ENCODE measurements at regions not wholly inside any gene's neighbourhood (a gene's known extent, or its start where the extent isn't known, plus 50 kb on each side); places are given as distances from the start of the nearest gene placed in this dataset.

DNA sequence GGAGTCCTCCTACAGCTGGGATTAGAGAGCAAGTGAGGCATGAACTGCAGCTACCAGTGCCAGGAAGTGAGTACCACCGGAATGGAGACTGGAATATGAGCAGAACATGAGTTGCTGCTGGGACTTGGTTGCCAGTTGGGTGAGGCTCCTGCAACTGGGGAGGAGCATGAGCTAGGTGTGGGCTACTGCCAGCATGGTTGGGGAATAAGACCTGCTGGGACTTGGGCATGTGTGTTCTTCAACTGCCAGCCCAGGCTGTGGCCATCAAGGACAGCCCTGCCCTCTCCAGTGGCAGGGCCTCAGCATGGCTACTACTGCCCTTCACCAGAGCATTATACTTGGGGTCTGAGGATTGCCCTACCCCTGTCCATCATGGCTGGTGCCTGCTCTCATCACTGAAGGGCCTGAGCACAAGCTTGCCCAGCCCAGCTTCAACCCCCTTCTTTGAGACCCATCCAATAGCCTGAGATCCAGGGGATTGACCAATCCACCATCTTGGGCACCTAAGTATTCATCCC, 665.0 kb downstream of the ELAVL2 start:
- H3K36me3 ChIP-seq (ENCODE audit: control insufficient read depth in 1 of 2, insufficient read depth in 2 of 2, low read length in 2 of 2) = no peaks in the 10 kb centered on the region
- H3K4me1 ChIP-seq (ENCODE audit: control insufficient read depth in 1 of 2, insufficient read depth in 2 of 2, low read length in 2 of 2) = no peaks in the 10 kb centered on the region
- H3K27me3 ChIP-seq (ENCODE audit: control insufficient read depth in 1 of 2, insufficient read depth in 2 of 2, low read length in 2 of 2) = no peaks in the 10 kb centered on the region
- no peak overlapping the region for H3K9ac ChIP-seq (ENCODE audit: low read depth in 1 of 2, low read length in 2 of 2)
- no peak overlapping the region for H3K27ac ChIP-seq (ENCODE audit: low read depth, low read length)
- H3K4me3 ChIP-seq (ENCODE audit: low read depth in 1 of 2, low read length in 2 of 2) = no peak overlapping the region
- peaks cover 0 to 7% of the 10 kb centered on the region in 2 donors for H3K9me3 ChIP-seq (ENCODE audit: control insufficient read depth in 1 of 2, low read length in 2 of 2)

- no peaks in the 10 kb centered on the region for H3K36me3 ChIP-seq (ENCODE audit: control insufficient read depth in 1 of 2, insufficient read depth in 2 of 2, low read length in 2 of 2)
- H3K27me3 ChIP-seq (ENCODE audit: control insufficient read depth in 1 of 2, insufficient read depth in 2 of 2, low read length in 2 of 2) = no peaks in the 10 kb centered on the region
- no peaks in the 10 kb centered on the region for H3K4me1 ChIP-seq (ENCODE audit: control insufficient read depth in 1 of 2, insufficient read depth in 2 of 2, low read length in 2 of 2)
- H3K27ac ChIP-seq (ENCODE audit: low read depth, low read length) = no peak overlapping the region
- no peak overlapping the region for H3K4me3 ChIP-seq (ENCODE audit: low read depth in 1 of 2, low read length in 2 of 2)
- H3K9me3 ChIP-seq (ENCODE audit: control insufficient read depth in 1 of 2, low read length in 2 of 2) = peaks cover 0 to 7% of the 10 kb centered on the region in 2 donors
- H3K9ac ChIP-seq (ENCODE audit: low read depth in 1 of 2, low read length in 2 of 2) = no peak overlapping the region
Measured at GRCh38 chr9:23162789-23163188, 663.3 kb downstream of the ELAVL2 start.

- Histone ChIP-seq H3K4me1 (ENCODE audit: control insufficient read depth in 1 of 2, insufficient read depth in 2 of 2, low read length in 2 of 2) (no peaks in the 10 kb centered on the region), H3K27ac (ENCODE audit: low read depth, low read length) (no peak overlapping the region), H3K27me3 (ENCODE audit: control insufficient read depth in 1 of 2, insufficient read depth in 2 of 2, low read length in 2 of 2) (no peaks in the 10 kb centered on the region), H3K9ac (ENCODE audit: low read depth in 1 of 2, low read length in 2 of 2) (no peak overlapping the region), H3K4me3 (ENCODE audit: low read depth in 1 of 2, low read length in 2 of 2) (no peak overlapping the region), H3K9me3 (ENCODE audit: control insufficient read depth in 1 of 2, low read length in 2 of 2) (peaks cover 0 to 3% of the 10 kb centered on the region in 2 donors), H3K36me3 (ENCODE audit: control insufficient read depth in 1 of 2, insufficient read depth in 2 of 2, low read length in 2 of 2) (no peaks in the 10 kb centered on the region)
Measured at GRCh38 chr9:23171479-23171878, 654.6 kb downstream of the ELAVL2 start.

DNA sequence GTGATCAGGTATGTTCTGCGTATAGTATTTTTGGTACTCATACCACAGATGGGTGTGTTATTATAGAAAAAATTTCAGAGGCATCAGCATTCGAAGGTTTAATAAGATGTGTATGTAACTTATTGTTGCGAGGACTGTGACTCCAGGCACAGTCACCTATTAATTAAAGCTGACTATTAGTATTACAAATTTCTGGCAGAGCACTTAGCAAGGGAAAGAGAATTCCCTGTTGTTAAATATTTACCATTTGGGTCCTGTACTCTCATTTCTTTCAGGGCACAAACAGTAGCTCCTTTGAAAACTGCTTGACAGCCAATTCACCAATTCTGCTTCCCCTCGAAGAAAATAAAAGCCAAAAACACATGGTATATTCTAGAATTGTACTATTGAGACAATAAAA, 653.8 kb downstream of the ELAVL2 start:
- Histone ChIP-seq H3K9me3 (ENCODE audit: control insufficient read depth in 1 of 2, low read length in 2 of 2) (peaks cover 0 to 3% of the 10 kb centered on the region in 2 donors), H3K4me1 (ENCODE audit: control insufficient read depth in 1 of 2, insufficient read depth in 2 of 2, low read length in 2 of 2) (no peaks in the 10 kb centered on the region), H3K4me3 (ENCODE audit: low read depth in 1 of 2, low read length in 2 of 2) (no peak overlapping the region), H3K9ac (ENCODE audit: low read depth in 1 of 2, low read length in 2 of 2) (no peak overlapping the region), H3K27me3 (ENCODE audit: control insufficient read depth in 1 of 2, insufficient read depth in 2 of 2, low read length in 2 of 2) (no peaks in the 10 kb centered on the region), H3K36me3 (ENCODE audit: control insufficient read depth in 1 of 2, insufficient read depth in 2 of 2, low read length in 2 of 2) (no peaks in the 10 kb centered on the region), H3K27ac (ENCODE audit: low read depth, low read length) (no peak overlapping the region)

DNA sequence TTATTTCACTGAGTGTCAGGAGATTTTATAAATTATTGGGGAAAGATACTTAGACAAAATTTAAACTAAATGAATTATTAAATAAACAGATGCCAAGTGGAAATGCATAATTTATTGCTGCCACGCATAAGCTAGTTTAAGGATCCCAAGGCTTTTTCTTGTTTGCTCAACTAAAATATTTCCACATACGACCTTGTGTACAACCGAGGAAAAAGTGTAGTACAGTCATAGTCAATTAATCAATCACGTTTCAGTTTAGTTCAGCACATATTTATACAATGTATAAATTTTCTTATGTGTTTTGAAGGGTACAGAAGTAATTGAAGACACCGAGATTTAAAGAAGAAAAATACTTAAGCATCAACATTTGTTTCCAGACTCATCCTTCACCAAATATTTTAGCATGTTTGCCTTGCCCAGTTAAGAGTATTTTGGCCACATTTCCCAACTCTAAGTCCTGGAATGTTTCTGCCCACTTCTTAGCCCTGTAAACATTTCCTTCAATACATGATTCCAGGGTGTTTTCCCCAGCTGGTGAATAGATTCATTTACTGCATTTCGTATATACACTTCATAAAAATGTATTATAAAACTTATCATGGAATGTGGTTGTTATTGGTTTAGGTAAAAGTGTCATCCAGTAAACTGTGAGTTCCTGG, 652.9 kb downstream of the ELAVL2 start:
- no peaks in the 10 kb centered on the region for H3K36me3 ChIP-seq (ENCODE audit: control insufficient read depth in 1 of 2, insufficient read depth in 2 of 2, low read length in 2 of 2)
- no peak overlapping the region for H3K4me3 ChIP-seq (ENCODE audit: low read depth in 1 of 2, low read length in 2 of 2)
- H3K27me3 ChIP-seq (ENCODE audit: control insufficient read depth in 1 of 2, insufficient read depth in 2 of 2, low read length in 2 of 2) = no peaks in the 10 kb centered on the region
- no peak overlapping the region for H3K27ac ChIP-seq (ENCODE audit: low read depth, low read length)
- no peaks in the 10 kb centered on the region for H3K4me1 ChIP-seq (ENCODE audit: control insufficient read depth in 1 of 2, insufficient read depth in 2 of 2, low read length in 2 of 2)
- peaks cover 0 to 3% of the 10 kb centered on the region in 2 donors for H3K9me3 ChIP-seq (ENCODE audit: control insufficient read depth in 1 of 2, low read length in 2 of 2)
- H3K9ac ChIP-seq (ENCODE audit: low read depth in 1 of 2, low read length in 2 of 2) = no peak overlapping the region

DNA sequence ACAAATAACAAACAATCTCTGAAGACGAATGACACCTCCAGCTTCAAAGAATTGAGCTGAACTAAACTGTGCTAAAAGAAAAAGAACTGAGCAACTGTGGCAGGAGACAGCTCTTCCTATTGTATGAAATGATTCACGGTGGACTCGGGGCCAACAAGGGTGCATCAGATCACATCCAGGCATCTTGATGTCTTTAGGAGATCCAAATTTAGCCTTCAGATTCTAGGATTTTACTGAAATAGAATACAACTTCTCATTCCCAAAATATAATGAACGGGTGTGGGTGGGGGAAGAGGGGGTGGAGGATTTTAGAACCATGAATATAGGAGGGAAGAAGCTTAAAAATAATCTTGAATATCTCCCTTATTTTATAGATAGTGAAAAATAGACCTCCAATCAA, 631.8 kb downstream of the ELAVL2 start:
- Histone ChIP-seq H3K9me3 (ENCODE audit: control insufficient read depth in 1 of 2, low read length in 2 of 2) (peaks cover 0 to 2% of the 10 kb centered on the region in 2 donors), H3K4me1 (ENCODE audit: control insufficient read depth in 1 of 2, insufficient read depth in 2 of 2, low read length in 2 of 2) (no peaks in the 10 kb centered on the region), H3K27me3 (ENCODE audit: control insufficient read depth in 1 of 2, insufficient read depth in 2 of 2, low read length in 2 of 2) (no peaks in the 10 kb centered on the region), H3K9ac (ENCODE audit: low read depth in 1 of 2, low read length in 2 of 2) (no peak overlapping the region), H3K4me3 (ENCODE audit: low read depth in 1 of 2, low read length in 2 of 2) (no peak overlapping the region), H3K27ac (ENCODE audit: low read depth, low read length) (no peak overlapping the region), H3K36me3 (ENCODE audit: control insufficient read depth in 1 of 2, insufficient read depth in 2 of 2, low read length in 2 of 2) (no peaks in the 10 kb centered on the region)

DNA sequence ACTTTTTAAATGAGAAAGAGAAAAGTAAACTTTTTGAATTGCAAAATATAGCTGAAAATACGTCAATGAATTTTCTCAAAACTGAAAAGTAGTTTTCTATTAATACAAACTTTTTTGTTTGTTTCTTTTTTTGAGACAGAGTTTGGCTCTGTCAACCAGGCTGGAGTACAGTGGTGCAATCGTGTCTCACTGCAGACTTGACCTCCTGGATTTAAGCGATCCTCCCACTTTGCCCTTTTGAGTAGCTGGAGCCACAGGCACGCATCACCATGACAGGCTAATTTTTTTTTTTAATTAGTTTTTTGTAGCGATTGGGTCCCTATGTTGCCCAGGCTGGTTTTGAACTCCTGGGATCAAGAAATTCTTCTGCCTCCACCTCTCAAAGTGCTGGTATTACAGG, 610.4 kb downstream of the ELAVL2 start:
- Histone ChIP-seq H3K27me3 (ENCODE audit: control insufficient read depth in 1 of 2, insufficient read depth in 2 of 2, low read length in 2 of 2) (no peaks in the 10 kb centered on the region), H3K9ac (ENCODE audit: low read depth in 1 of 2, low read length in 2 of 2) (no peak overlapping the region), H3K36me3 (ENCODE audit: control insufficient read depth in 1 of 2, insufficient read depth in 2 of 2, low read length in 2 of 2) (no peaks in the 10 kb centered on the region), H3K4me1 (ENCODE audit: control insufficient read depth in 1 of 2, insufficient read depth in 2 of 2, low read length in 2 of 2) (no peaks in the 10 kb centered on the region), H3K4me3 (ENCODE audit: low read depth in 1 of 2, low read length in 2 of 2) (no peak overlapping the region), H3K27ac (ENCODE audit: low read depth, low read length) (no peak overlapping the region), H3K9me3 (ENCODE audit: control insufficient read depth in 1 of 2, low read length in 2 of 2) (no peaks in the 10 kb centered on the region)

GRCh38 chr9:23219471-23219870, 606.6 kb downstream of the ELAVL2 start:
- H3K9ac ChIP-seq (ENCODE audit: low read depth in 1 of 2, low read length in 2 of 2) = no peak overlapping the region
- no peaks in the 10 kb centered on the region for H3K36me3 ChIP-seq (ENCODE audit: control insufficient read depth in 1 of 2, insufficient read depth in 2 of 2, low read length in 2 of 2)
- no peaks in the 10 kb centered on the region for H3K27me3 ChIP-seq (ENCODE audit: control insufficient read depth in 1 of 2, insufficient read depth in 2 of 2, low read length in 2 of 2)
- no peak overlapping the region for H3K4me3 ChIP-seq (ENCODE audit: low read depth in 1 of 2, low read length in 2 of 2)
- H3K27ac ChIP-seq (ENCODE audit: low read depth, low read length) = no peak overlapping the region
- H3K4me1 ChIP-seq (ENCODE audit: control insufficient read depth in 1 of 2, insufficient read depth in 2 of 2, low read length in 2 of 2) = no peaks in the 10 kb centered on the region
- H3K9me3 ChIP-seq (ENCODE audit: control insufficient read depth in 1 of 2, low read length in 2 of 2) = peaks cover 0 to 2% of the 10 kb centered on the region in 2 donors

GRCh38 chr9:23220171-23220570, 605.9 kb downstream of the ELAVL2 start:
- no peaks in the 10 kb centered on the region for H3K4me1 ChIP-seq (ENCODE audit: control insufficient read depth in 1 of 2, insufficient read depth in 2 of 2, low read length in 2 of 2)
- H3K27ac ChIP-seq (ENCODE audit: low read depth, low read length) = no peak overlapping the region
- H3K27me3 ChIP-seq (ENCODE audit: control insufficient read depth in 1 of 2, insufficient read depth in 2 of 2, low read length in 2 of 2) = no peaks in the 10 kb centered on the region
- H3K9me3 ChIP-seq (ENCODE audit: control insufficient read depth in 1 of 2, low read length in 2 of 2) = peaks cover 0 to 2% of the 10 kb centered on the region in 2 donors
- H3K4me3 ChIP-seq (ENCODE audit: low read depth in 1 of 2, low read length in 2 of 2) = no peak overlapping the region
- H3K9ac ChIP-seq (ENCODE audit: low read depth in 1 of 2, low read length in 2 of 2) = no peak overlapping the region
- H3K36me3 ChIP-seq (ENCODE audit: control insufficient read depth in 1 of 2, insufficient read depth in 2 of 2, low read length in 2 of 2) = no peaks in the 10 kb centered on the region

- H3K4me3 ChIP-seq (ENCODE audit: low read depth in 1 of 2, low read length in 2 of 2) = no peak overlapping the region
- no peaks in the 10 kb centered on the region for H3K4me1 ChIP-seq (ENCODE audit: control insufficient read depth in 1 of 2, insufficient read depth in 2 of 2, low read length in 2 of 2)
- H3K36me3 ChIP-seq (ENCODE audit: control insufficient read depth in 1 of 2, insufficient read depth in 2 of 2, low read length in 2 of 2) = no peaks in the 10 kb centered on the region
- no peak overlapping the region for H3K27ac ChIP-seq (ENCODE audit: low read depth, low read length)
- no peak overlapping the region for H3K9ac ChIP-seq (ENCODE audit: low read depth in 1 of 2, low read length in 2 of 2)
- H3K9me3 ChIP-seq (ENCODE audit: control insufficient read depth in 1 of 2, low read length in 2 of 2) = peaks cover 0 to 2% of the 10 kb centered on the region in 2 donors
- no peaks in the 10 kb centered on the region for H3K27me3 ChIP-seq (ENCODE audit: control insufficient read depth in 1 of 2, insufficient read depth in 2 of 2, low read length in 2 of 2)
Measured at GRCh38 chr9:23220957-23221356, 605.1 kb downstream of the ELAVL2 start.
